HUES48 (cell line): ENCODE measurements at regions not wholly inside any gene's neighbourhood (a gene's known extent, or its start where the extent isn't known, plus 50 kb on each side); places are given as distances from the start of the nearest gene placed in this dataset.

Source experiments
- H3K27ac ChIP-seq: one replicate; pipeline ENCODE4 v1.7.0; 2013; ENCODE audit warnings: low read depth, low read length, inconsistent platforms
- H3K27me3 ChIP-seq: 2 replicates; pipeline ENCODE4 v1.6.1; 2013; ENCODE audit warnings: mild to moderate bottlenecking, low read length; ENCODE audit not compliant: control insufficient read depth, insufficient read depth
- H3K36me3 ChIP-seq: 2 replicates; pipeline ENCODE4 v1.6.1; 2013; ENCODE audit warnings: low read length; ENCODE audit not compliant: control insufficient read depth, insufficient read depth
- H3K4me1 ChIP-seq: 2 replicates; pipeline ENCODE4 v1.6.1; 2013; ENCODE audit warnings: mild to moderate bottlenecking, low read length; ENCODE audit not compliant: control insufficient read depth, insufficient read depth
- H3K4me3 ChIP-seq: 2 replicates; pipeline ENCODE4 v1.5.1; 2013; ENCODE audit warnings: mild to moderate bottlenecking, low read depth, low read length
- H3K9ac ChIP-seq: 2 replicates; pipeline ENCODE4 v1.6.1; 2013; ENCODE audit warnings: mild to moderate bottlenecking, low read depth, low read length, moderate library complexity
- H3K9me3 ChIP-seq: 2 replicates; pipeline ENCODE4 v1.6.1; 2013; ENCODE audit warnings: low read length; ENCODE audit not compliant: control insufficient read depth, insufficient read depth

GRCh38 chr11:109096266-109096665 is 325.7 kb upstream of the C11orf87 start:
- no peaks in the 10 kb centered on the region for H3K4me1 ChIP-seq
- H3K27me3 ChIP-seq = no peaks in the 10 kb centered on the region
- no peak overlapping the region for H3K27ac ChIP-seq
- H3K9me3 ChIP-seq = no peaks in the 10 kb centered on the region
- H3K36me3 ChIP-seq = no peaks in the 10 kb centered on the region
- H3K4me3 ChIP-seq = no peak overlapping the region
- no peak overlapping the region for H3K9ac ChIP-seq

- H3K9ac ChIP-seq = no peak overlapping the region; the same call in 1 of the 2 replicates
- H3K27ac ChIP-seq = peak overlapping the region; percentile 86
- no peaks in the 10 kb centered on the region for H3K9me3 ChIP-seq
- H3K27me3 ChIP-seq = no peaks in the 10 kb centered on the region
- peaks cover 19% of the 10 kb centered on the region for H3K4me1 ChIP-seq
- H3K36me3 ChIP-seq = no peaks in the 10 kb centered on the region
- H3K4me3 ChIP-seq = no peak overlapping the region
Observed at GRCh38 chr11:109106151-109106906, 315.7 kb upstream of the C11orf87 start.

DNA sequence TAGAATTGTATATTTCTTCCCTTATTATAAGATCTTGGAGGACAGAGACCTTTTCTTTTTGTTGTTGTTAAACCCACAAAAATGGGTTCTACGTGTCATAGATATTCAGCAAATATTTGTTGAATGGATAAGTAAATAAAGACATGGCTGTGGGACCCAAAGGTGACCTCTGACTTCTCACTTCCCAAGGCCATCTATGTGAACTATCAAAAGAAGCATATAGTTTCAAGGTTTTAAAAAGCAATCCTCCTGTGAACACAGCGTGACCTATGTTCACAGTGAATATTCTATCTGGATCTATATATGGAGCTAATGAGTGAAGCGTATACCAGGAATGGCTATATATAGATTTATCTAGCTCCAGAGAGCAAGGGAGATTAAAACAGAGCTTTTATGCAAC is 312.8 kb upstream of the C11orf87 start:
- Histone ChIP-seq H3K27ac (no peak overlapping the region), H3K9ac (no peak overlapping the region), H3K27me3 (no peaks in the 10 kb centered on the region), H3K36me3 (no peaks in the 10 kb centered on the region), H3K4me1 (peaks cover 38% of the 10 kb centered on the region), H3K9me3 (no peaks in the 10 kb centered on the region), H3K4me3 (no peak overlapping the region)

DNA sequence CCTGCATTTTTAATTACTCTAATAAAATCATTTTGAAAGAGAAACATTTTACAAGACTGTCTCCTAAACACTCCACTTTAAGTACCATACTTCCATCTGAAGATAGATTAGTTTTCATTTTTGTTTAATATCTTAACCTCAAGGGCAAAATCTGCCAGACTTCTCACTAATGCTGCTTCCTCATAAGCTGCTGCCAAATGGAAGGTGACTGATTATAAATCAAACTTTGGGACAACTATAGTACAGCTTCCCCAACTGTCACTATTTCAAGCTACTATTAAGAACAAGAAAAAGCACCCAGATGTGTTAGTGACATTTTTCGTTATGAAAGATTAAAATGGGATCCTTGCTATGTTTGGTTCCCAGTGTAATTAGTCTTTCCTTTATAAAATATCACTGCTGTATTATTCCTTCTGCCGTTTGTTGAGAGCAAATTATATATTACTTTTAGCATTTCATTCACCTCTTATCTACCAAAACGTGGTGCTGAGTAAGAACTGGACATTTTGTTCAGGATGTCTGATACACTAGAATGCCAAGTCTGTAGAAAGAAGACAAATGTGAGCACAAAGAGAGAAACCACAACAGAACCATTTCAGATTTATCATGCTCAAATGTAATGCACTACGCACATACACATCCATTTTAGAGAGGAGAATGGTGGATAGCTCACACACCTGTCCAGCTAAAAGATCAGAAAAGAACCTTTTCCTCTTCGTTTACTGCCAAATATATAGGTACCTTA is 312.2 kb upstream of the C11orf87 start:
- Histone ChIP-seq H3K4me3 (no peak overlapping the region), H3K27ac (no peak overlapping the region), H3K9ac (no peak overlapping the region), H3K36me3 (no peaks in the 10 kb centered on the region), H3K27me3 (no peaks in the 10 kb centered on the region), H3K4me1 (peaks cover 35% of the 10 kb centered on the region), H3K9me3 (no peaks in the 10 kb centered on the region)

- Histone ChIP-seq H3K9ac (no peak overlapping the region), H3K4me3 (no peak overlapping the region)
Observed at GRCh38 chr11:109112261-109112660, 309.7 kb upstream of the C11orf87 start.

DNA sequence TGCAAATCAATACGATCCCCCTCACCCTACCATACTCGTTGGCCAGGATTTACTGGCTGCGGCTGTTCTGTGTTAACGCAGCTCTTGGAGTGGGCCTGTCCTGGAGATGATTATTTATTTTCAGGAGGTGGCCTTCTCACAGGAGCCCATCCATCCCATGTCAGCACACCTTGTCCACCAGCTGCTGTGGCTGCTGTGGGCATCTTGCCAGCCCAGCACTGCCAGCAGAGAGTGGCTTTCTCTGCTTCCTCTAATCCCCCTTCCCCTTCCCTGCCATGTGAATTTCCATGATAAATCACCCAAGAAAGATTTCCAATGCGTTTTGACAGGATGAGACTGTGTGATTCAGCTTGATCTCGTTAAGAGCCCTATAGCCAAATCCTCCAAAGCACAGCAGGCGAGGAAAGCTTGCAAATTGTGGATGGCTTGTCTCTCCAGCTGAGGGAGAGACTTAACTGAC is 309.1 kb upstream of the C11orf87 start:
- no peaks in the 10 kb centered on the region for H3K36me3 ChIP-seq
- H3K4me1 ChIP-seq = peaks cover 18% of the 10 kb centered on the region
- no peaks in the 10 kb centered on the region for H3K9me3 ChIP-seq
- peak overlapping the region; percentile 60 for H3K27ac ChIP-seq
- H3K27me3 ChIP-seq = no peaks in the 10 kb centered on the region
- H3K9ac ChIP-seq = no peak overlapping the region
- H3K4me3 ChIP-seq = no peak overlapping the region

More at GRCh38 chr11:109112261-109112660, 309.7 kb upstream of the C11orf87 start:
- Histone ChIP-seq H3K27ac (peak overlapping the region; percentile 60), H3K9me3 (no peaks in the 10 kb centered on the region), H3K4me1 (peaks cover 18% of the 10 kb centered on the region), H3K36me3 (no peaks in the 10 kb centered on the region), H3K27me3 (no peaks in the 10 kb centered on the region)

DNA sequence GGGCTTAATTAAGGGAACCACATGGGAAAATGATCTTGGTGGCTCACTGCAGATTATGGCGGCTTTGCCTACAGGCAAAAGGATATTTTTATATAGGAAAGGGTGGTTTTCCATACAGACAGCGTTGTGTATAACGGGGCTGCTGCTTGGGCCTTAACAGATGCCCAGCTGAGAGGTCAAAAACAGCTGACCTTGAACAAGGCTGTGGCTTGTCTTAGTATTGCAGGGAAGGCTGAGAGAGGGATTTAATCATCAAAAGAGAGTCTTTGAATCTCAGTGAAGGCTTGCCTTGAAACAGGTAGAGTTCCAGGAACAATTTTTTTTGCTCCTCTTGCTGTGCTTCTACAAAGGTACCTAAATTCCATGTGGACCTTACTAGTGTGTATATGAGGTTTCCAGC is 301.6 kb upstream of the C11orf87 start:
- peak overlapping the region; percentile 38 for H3K27ac ChIP-seq
- no peaks in the 10 kb centered on the region for H3K9me3 ChIP-seq
- H3K9ac ChIP-seq = no peak overlapping the region
- H3K4me1 ChIP-seq = peaks cover 36% of the 10 kb centered on the region
- H3K4me3 ChIP-seq = no peak overlapping the region
- no peaks in the 10 kb centered on the region for H3K27me3 ChIP-seq
- no peaks in the 10 kb centered on the region for H3K36me3 ChIP-seq

- Histone ChIP-seq H3K27ac (no peak overlapping the region), H3K27me3 (no peaks in the 10 kb centered on the region), H3K4me1 (peaks cover 36% of the 10 kb centered on the region)
Observed at GRCh38 chr11:109121173-109121932, 300.6 kb upstream of the C11orf87 start.

DNA sequence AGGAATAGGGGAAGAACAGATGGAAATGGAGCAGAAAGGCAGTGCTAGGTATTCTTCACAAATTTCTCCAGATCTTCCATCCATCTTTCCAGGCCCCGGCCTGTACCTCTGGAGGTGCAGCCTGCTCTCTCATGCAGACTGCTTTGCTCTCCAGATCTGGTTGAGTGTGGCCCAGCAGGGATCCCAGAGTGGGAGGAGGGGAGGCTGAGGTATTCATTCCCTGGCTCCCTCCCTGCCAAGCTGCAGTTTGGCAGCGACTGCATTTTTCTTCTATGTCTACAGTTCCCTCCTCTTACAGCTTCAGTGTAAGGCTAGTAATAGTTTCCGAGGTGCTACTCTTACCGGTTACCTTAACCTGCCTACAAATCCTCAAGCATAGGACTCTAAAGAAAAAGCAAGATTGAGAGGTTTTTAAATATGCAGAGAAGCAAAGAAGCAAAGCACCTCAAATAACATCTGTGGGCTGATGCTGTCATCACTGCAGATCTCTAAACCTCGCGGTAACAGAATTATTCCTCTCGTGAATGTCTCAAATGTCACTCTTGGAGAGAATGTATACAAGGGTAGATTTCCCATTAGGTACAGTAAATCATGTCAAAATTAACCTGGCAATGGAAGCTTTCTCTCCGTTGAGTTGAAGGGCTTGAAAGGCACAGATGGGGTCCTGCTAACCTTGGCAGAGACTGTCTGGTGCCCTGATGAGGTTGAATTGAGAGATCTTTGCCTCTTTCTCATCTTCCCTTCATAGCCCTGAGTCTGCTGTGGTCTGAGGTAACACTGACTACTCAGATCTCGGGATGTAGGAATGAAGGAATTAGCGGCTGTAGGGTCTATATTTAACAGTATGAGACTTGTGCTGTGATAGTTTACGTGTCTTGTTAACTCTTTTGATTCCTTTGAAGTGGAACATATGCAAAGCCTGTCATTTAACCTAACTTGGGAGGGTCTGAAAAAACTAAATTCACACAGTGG is 297.9 kb upstream of the C11orf87 start:
- no peaks in the 10 kb centered on the region for H3K36me3 ChIP-seq
- H3K27me3 ChIP-seq = no peaks in the 10 kb centered on the region
- no peaks in the 10 kb centered on the region for H3K9me3 ChIP-seq
- H3K27ac ChIP-seq = no peak overlapping the region
- H3K9ac ChIP-seq = no peak overlapping the region
- H3K4me1 ChIP-seq = peaks cover 36% of the 10 kb centered on the region
- H3K4me3 ChIP-seq = no peak overlapping the region

More at GRCh38 chr11:109121173-109121932, 300.6 kb upstream of the C11orf87 start:
- no peak overlapping the region for H3K9ac ChIP-seq
- H3K9me3 ChIP-seq = no peaks in the 10 kb centered on the region
- H3K4me3 ChIP-seq = no peak overlapping the region
- no peaks in the 10 kb centered on the region for H3K36me3 ChIP-seq

- Histone ChIP-seq H3K9ac (no peak overlapping the region), H3K9me3 (no peaks in the 10 kb centered on the region), H3K27ac (no peak overlapping the region), H3K4me1 (peaks cover 15% of the 10 kb centered on the region; the same call in 1 of the 2 replicates), H3K4me3 (no peak overlapping the region), H3K27me3 (peaks cover 3% of the 10 kb centered on the region; the same call in 1 of the 2 replicates), H3K36me3 (no peaks in the 10 kb centered on the region)
Observed at GRCh38 chr11:109130910-109131309, 291.1 kb upstream of the C11orf87 start.
